AG04449 (cell line): ENCODE measurements at regions not wholly inside any gene's neighbourhood (a gene's known extent, or its start where the extent isn't known, plus 50 kb on each side); places are given as distances from the start of the nearest gene placed in this dataset.

Source experiments
- CTCF ChIA-PET: fragments of 350-600 bp; formaldehyde crosslinking; extraction: SDS; loops from one replicate; lab custom pipeline; 2021; ENCODE audit warnings: antibody characterized with exemption; lab: Yijun Ruan, JAX
- POLR2A ChIA-PET: fragments of 400-600, 350-600 bp; formaldehyde crosslinking; extraction: SDS; loops from one replicate; lab custom pipeline; 2020; ENCODE audit warnings: antibody characterized with exemption, inconsistent platforms; lab: Yijun Ruan, JAX
- DNase-seq: peaks from one replicate; pipeline ENCODE4 v3.0.0-alpha.2; 2010; ENCODE audit warnings: low read depth, low spot score
- H3K4me3 ChIP-seq: 2 replicates; pipeline ENCODE4 v1.5.1; 2011; ENCODE audit warnings: low read depth, mild to moderate bottlenecking, control low read depth, low read length
- TF ChIP-seq, protein P1 (sequence below): IDR thresholded peaks from one replicate; pipeline ENCODE4 v1.5.1; 2011; ENCODE audit warnings: mild to moderate bottlenecking, moderate library complexity, low read length, control low read depth, inconsistent platforms; ENCODE audit not compliant: insufficient read depth; ENCODE audit errors: missing control alignments

DNA sequence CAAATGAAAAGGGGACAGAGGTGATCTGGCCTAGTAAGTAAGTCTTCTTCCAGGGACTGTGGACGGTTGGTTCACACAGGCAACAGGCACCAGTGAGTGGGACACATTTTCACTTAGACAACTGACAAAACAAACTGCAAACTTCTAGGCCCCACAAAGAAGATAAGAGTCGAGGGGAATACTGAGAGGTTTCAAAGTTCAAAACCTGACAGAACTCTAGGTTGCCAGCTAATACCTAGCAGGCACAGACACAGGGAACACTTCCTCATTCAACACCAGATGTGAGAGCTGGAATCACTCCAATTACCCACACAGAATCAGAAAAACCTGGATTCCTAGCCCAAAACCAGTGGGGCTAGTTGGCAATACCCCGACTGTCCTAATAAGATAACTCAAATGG, 621.7 kb downstream of the ZPLD1 start:
- CTCF ChIA-PET: no interaction called here
- H3K4me3 ChIP-seq: no peak overlapping the region
- TF ChIP-seq, protein P1, sequence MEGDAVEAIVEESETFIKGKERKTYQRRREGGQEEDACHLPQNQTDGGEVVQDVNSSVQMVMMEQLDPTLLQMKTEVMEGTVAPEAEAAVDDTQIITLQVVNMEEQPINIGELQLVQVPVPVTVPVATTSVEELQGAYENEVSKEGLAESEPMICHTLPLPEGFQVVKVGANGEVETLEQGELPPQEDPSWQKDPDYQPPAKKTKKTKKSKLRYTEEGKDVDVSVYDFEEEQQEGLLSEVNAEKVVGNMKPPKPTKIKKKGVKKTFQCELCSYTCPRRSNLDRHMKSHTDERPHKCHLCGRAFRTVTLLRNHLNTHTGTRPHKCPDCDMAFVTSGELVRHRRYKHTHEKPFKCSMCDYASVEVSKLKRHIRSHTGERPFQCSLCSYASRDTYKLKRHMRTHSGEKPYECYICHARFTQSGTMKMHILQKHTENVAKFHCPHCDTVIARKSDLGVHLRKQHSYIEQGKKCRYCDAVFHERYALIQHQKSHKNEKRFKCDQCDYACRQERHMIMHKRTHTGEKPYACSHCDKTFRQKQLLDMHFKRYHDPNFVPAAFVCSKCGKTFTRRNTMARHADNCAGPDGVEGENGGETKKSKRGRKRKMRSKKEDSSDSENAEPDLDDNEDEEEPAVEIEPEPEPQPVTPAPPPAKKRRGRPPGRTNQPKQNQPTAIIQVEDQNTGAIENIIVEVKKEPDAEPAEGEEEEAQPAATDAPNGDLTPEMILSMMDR: no peak
- POLR2A ChIA-PET: no interaction called here
- DNase-seq: no peak

DNA sequence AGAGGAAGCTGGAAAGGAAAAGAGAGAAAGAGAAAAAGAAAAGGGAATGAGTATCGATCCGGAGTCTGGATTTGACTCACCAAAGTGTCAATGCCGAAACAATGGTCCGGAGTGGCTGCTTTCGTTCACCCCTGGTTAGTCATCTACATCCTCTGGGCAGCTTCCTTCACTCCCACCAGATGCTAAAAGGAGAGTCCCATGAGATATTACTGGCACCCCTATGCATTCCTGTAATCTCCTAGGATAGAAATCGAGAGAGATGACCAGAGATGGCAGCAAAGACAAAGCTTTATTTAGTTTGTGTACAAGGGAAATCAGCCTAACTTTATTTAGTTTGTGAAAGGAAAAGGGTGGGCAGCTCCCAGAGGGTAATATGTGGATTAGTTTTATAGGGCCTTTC, 622.2 kb downstream of the ZPLD1 start:
- ChIA-PET POLR2A (no interaction called here), CTCF (no interaction called here)
- no peak overlapping the region for H3K4me3 ChIP-seq
- TF ChIP-seq, protein P1: no peak
- no peak for DNase-seq

DNA sequence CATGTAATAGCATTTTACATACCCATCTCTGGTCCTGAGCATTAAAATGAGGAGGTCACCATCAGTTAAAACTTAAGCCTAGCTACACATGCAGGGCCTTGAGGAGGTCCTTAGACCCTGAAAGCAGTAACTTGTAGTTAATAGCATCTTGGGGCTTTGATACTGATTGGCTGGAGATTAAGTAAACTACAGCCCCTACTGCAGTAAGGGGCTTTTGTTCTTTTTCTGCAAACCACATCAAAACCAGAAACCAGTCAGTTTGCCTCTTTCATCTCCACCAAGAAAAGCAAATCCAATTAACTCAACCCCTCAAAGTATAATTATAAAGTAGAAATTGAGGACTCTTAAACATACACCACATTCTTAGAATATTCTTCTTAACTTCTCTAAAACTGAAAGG, 622.7 kb downstream of the ZPLD1 start:
- H3K4me3 ChIP-seq: no peak overlapping the region
- DNase-seq: no peak
- TF ChIP-seq, protein P1: no peak
- ChIA-PET POLR2A (no interaction called here), CTCF (no interaction called here)

DNA sequence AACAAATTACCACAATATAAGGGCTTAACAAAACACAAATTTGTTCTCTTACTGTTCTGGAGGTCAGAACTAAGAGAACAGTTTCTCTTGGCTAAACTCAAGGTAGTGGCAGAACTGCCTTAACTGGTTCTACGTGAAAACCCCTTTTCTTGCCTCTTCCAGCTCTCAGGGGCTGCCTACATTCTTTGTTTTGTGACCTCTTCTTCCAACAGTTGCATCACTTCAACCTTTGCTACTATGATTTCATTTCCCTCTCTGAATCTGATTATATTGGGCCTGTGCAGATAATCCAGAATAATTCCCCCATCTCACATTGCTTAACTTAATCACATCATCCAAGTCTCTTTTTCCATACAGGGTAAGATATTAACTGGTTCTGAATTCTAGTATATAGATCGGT, 624.6 kb downstream of the ZPLD1 start:
- H3K4me3 ChIP-seq: no peak overlapping the region
- DNase-seq: no peak
- CTCF ChIA-PET: no interaction called here
- TF ChIP-seq, protein P1: no peak
- POLR2A ChIA-PET: no interaction called here

DNA sequence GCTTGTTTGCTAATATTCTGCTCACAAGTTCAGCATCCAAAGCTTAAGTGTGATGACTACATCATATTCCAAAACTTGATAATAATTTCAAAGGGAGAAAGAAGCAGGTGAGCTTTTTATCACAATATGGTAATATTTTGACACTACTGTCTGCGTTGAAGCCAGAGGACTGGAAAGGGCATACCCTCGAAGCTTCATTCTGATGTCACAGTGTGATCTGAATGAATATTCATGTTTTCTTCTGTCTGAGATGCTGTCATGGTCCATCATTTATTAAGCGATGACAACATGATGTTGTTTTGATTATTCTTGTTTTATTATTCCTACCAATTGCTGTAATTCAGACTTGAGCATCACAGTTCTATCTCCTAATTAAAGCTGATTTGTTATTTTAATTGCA, 625.4 kb downstream of the ZPLD1 start:
- no peak overlapping the region for H3K4me3 ChIP-seq
- ChIA-PET CTCF (no interaction called here), POLR2A (no interaction called here)
- TF ChIP-seq, protein P1: no peak
- no peak for DNase-seq

DNA sequence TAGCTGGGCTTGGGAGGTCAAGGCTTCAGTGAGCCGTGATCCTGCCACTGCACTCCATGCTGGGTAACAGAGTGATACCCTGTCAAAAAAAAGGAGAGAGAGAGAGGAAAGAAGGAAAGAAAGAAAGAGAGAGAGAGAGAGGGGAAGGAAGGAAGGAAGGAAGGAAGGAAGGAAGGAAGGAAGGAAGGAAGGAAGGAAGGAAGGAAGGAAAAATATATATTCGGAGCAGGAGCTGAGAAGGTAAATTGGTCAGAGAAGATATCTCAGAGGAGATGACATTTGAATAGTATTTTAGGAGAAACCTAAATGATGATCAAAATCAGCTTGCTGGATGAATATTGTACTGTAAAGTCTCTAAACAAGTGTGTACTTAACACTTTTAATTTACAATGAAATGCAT, 633.1 kb downstream of the ZPLD1 start:
- TF ChIP-seq, protein P1: no peak
- POLR2A ChIA-PET: no interaction called here
- DNase-seq: no peak
- no peak overlapping the region for H3K4me3 ChIP-seq
- CTCF ChIA-PET: no interaction called here
